ENCODE measurements at regions not wholly inside any gene's neighbourhood (a gene's known extent, or its start where the extent isn't known, plus 50 kb on each side); places are given as distances from the start of the nearest gene placed in this dataset.

GRCh38 chr22:25351631-25352293, 132.3 kb downstream of the CRYBB2 start:
- Histone ChIP-seq H3K9ac (ENCODE audit: low read length) (no peak overlapping the region), H3K27me3 (ENCODE audit: insufficient read depth, low read depth, low read length) (no peaks in the 10 kb centered on the region), H3K36me3 (ENCODE audit: insufficient read depth, low read length) (no peaks in the 10 kb centered on the region), H3F3A (ENCODE audit: insufficient read depth, low read length, poor library complexity, severe bottlenecking) (no peaks in the 10 kb centered on the region), H3K27ac (ENCODE audit: low read length) (no peak overlapping the region), H3K9me3 (ENCODE audit: low read length) (no peaks in the 10 kb centered on the region), H3K4me2 (ENCODE audit: low read length) (no peak overlapping the region), H3K79me2 (replicated peaks; ENCODE audit: insufficient read depth, low read length) (no peaks in the 10 kb centered on the region), H2AFZ (ENCODE audit: low read depth, low read length) (no peak overlapping the region), H3K9me2 (ENCODE audit: insufficient read depth, low read length) (no peaks in the 10 kb centered on the region), H3K4me3 (ENCODE audit: low read length) (no peak overlapping the region), H4K20me1 (ENCODE audit: insufficient read depth) (no peaks in the 10 kb centered on the region)
- TF ChIP-seq, protein P1, sequence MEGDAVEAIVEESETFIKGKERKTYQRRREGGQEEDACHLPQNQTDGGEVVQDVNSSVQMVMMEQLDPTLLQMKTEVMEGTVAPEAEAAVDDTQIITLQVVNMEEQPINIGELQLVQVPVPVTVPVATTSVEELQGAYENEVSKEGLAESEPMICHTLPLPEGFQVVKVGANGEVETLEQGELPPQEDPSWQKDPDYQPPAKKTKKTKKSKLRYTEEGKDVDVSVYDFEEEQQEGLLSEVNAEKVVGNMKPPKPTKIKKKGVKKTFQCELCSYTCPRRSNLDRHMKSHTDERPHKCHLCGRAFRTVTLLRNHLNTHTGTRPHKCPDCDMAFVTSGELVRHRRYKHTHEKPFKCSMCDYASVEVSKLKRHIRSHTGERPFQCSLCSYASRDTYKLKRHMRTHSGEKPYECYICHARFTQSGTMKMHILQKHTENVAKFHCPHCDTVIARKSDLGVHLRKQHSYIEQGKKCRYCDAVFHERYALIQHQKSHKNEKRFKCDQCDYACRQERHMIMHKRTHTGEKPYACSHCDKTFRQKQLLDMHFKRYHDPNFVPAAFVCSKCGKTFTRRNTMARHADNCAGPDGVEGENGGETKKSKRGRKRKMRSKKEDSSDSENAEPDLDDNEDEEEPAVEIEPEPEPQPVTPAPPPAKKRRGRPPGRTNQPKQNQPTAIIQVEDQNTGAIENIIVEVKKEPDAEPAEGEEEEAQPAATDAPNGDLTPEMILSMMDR (IDR thresholded peaks at IDR 0.05; ENCODE audit: poor library complexity, severe bottlenecking) = no peak
- TF ChIP-seq RAD21 (conservative IDR thresholded peaks at IDR 0.05) = no peak
- TF ChIP-seq EP300 (conservative IDR thresholded peaks at IDR 0.05; ENCODE audit: poor library complexity, severe bottlenecking) = no peak
- no peak for TF ChIP-seq MXI1 (conservative IDR thresholded peaks at IDR 0.05; ENCODE audit: poor library complexity, severe bottlenecking)

DNA sequence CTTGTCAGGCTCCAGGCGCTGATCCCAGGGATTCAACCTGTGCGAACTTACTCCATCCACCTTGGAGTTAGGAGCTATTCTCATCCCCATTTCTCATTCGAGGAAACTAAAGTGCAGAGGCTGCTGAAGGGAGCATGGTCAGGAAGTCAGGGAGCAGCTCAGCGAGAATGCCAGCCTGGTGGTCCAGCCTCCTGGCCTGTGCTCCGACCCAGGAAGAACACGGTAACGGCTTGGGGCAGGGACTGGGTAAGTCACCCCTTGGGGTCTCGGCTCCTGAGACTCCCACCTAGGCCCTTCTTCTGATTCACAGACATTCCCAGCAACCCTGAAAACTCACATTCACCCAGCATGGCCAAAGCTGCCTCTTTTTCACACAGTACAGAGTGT, 132.8 kb downstream of the CRYBB2 start:
- no peaks in the 10 kb centered on the region for H3K27me3 ChIP-seq (ENCODE audit: insufficient read depth, low read depth, low read length)
- no peaks in the 10 kb centered on the region for H3K36me3 ChIP-seq (ENCODE audit: insufficient read depth, low read length)

More for the DNA sequence above, 132.8 kb downstream of the CRYBB2 start:
- Histone ChIP-seq H4K20me1 (ENCODE audit: insufficient read depth) (no peaks in the 10 kb centered on the region), H3K9ac (ENCODE audit: low read length) (no peak overlapping the region), H3K9me3 (ENCODE audit: low read length) (no peaks in the 10 kb centered on the region), H3K79me2 (replicated peaks; ENCODE audit: insufficient read depth, low read length) (no peaks in the 10 kb centered on the region), H3K4me3 (ENCODE audit: low read length) (no peak overlapping the region), H2AFZ (ENCODE audit: low read depth, low read length) (no peak overlapping the region), H3F3A (ENCODE audit: insufficient read depth, low read length, poor library complexity, severe bottlenecking) (no peaks in the 10 kb centered on the region), H3K9me2 (ENCODE audit: insufficient read depth, low read length) (no peaks in the 10 kb centered on the region), H3K27ac (ENCODE audit: low read length) (no peak overlapping the region), H3K4me2 (ENCODE audit: low read length) (no peak overlapping the region)
- TF ChIP-seq REST (IDR thresholded peaks at IDR 0.05; ENCODE audit: borderline replicate concordance) = no peak
- TF ChIP-seq TAF1 (IDR thresholded peaks at IDR 0.05; ENCODE audit: low read depth) = no peak
- TF ChIP-seq, protein P1 (IDR thresholded peaks at IDR 0.05; ENCODE audit: poor library complexity, severe bottlenecking) = no peak
- no peak for TF ChIP-seq SMC3 (conservative IDR thresholded peaks at IDR 0.05; ENCODE audit: poor library complexity)
- TF ChIP-seq EZH2 (IDR thresholded peaks at IDR 0.05; ENCODE audit: borderline replicate concordance, insufficient read depth, low read length, poor library complexity, severe bottlenecking) = no peak
- no peak for TF ChIP-seq RAD21 (conservative IDR thresholded peaks at IDR 0.05)
- no peak for TF ChIP-seq EP300 (conservative IDR thresholded peaks at IDR 0.05; ENCODE audit: poor library complexity, severe bottlenecking)
- TF ChIP-seq POLR2AphosphoS5 (IDR thresholded peaks at IDR 0.05) = no peak
- no peak for TF ChIP-seq MXI1 (conservative IDR thresholded peaks at IDR 0.05; ENCODE audit: poor library complexity, severe bottlenecking)
